SK-N-SH (cell line): ENCODE measurements at regions not wholly inside any gene's neighbourhood (a gene's known extent, or its start where the extent isn't known, plus 50 kb on each side); places are given as distances from the start of the nearest gene placed in this dataset.
"Not testable (repeated sequence)": the region's sequence is repeated elsewhere in the genome, so short reads cannot be mapped to it uniquely, and the experiment has no call there.

Experiments used
- EP300 ChIP-seq, 2 experiments: IDR thresholded peaks; 2 replicates each; pipeline versions ENCODE4 v1.4.0 to v1.6.1; 2012; ENCODE audit warnings: borderline replicate concordance in 1 of 2, low read depth in 1 of 2, low read length in 1 of 2
- FOXM1 ChIP-seq: IDR thresholded peaks from 2 replicates; pipeline ENCODE4 v1.4.0; 2012; ENCODE audit warnings: low read depth, mild to moderate bottlenecking
- POLR2AphosphoS5 ChIP-seq: IDR thresholded peaks from 2 replicates; pipeline ENCODE4 v1.6.1; 2012; ENCODE audit warnings: low read depth, low read length
- TF ChIP-seq, protein P1 (sequence below): fragments of 200-600 bp; sonication (generic); IDR thresholded peaks from 2 replicates; pipeline ENCODE4 v1.6.1; 2017; ENCODE audit warnings: antibody characterized with exemption, mild to moderate bottlenecking, moderate library complexity

DNA sequence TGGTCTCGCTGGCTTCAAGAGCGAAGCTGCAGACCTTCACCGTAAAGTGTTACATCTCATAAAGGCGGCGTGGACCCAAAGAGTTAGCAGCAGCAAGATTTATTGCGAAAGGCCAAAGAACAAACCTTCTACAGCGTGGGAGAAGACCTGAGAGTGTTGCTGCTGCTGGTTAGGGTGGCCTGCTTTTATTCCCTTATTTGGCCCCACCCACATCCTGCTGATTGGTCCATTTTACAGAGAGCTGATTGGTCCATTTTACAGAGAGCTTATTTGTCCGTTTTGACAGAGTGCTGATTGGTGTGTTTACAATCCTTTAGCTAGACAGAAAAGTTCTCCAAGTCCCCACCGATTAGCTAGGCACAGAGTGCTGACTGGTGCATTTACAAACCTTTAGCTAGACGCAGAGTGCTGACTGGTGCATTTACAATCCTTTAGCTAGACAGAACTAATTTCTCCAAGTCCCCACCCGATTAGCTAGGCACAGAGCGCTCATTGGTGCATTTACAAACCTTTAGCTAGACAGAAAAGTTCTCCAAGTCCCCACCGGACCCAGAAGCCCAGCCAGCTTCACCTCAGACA, 57.6 kb upstream of the SNAPC3 start:
- TF ChIP-seq, protein P1, sequence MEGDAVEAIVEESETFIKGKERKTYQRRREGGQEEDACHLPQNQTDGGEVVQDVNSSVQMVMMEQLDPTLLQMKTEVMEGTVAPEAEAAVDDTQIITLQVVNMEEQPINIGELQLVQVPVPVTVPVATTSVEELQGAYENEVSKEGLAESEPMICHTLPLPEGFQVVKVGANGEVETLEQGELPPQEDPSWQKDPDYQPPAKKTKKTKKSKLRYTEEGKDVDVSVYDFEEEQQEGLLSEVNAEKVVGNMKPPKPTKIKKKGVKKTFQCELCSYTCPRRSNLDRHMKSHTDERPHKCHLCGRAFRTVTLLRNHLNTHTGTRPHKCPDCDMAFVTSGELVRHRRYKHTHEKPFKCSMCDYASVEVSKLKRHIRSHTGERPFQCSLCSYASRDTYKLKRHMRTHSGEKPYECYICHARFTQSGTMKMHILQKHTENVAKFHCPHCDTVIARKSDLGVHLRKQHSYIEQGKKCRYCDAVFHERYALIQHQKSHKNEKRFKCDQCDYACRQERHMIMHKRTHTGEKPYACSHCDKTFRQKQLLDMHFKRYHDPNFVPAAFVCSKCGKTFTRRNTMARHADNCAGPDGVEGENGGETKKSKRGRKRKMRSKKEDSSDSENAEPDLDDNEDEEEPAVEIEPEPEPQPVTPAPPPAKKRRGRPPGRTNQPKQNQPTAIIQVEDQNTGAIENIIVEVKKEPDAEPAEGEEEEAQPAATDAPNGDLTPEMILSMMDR, result not testable (repeated sequence)
- TF ChIP-seq FOXM1; EP300 (IDR thresholded peaks at IDR 0.05; ENCODE audit: borderline replicate concordance in 1 of 2, low read depth in 1 of 2, low read length in 1 of 2); POLR2AphosphoS5: not testable (repeated sequence)
